ENCODE measurements at regions not wholly inside any gene's neighbourhood (a gene's known extent, or its start where the extent isn't known, plus 50 kb on each side); places are given as distances from the start of the nearest gene placed in this dataset.

DNA sequence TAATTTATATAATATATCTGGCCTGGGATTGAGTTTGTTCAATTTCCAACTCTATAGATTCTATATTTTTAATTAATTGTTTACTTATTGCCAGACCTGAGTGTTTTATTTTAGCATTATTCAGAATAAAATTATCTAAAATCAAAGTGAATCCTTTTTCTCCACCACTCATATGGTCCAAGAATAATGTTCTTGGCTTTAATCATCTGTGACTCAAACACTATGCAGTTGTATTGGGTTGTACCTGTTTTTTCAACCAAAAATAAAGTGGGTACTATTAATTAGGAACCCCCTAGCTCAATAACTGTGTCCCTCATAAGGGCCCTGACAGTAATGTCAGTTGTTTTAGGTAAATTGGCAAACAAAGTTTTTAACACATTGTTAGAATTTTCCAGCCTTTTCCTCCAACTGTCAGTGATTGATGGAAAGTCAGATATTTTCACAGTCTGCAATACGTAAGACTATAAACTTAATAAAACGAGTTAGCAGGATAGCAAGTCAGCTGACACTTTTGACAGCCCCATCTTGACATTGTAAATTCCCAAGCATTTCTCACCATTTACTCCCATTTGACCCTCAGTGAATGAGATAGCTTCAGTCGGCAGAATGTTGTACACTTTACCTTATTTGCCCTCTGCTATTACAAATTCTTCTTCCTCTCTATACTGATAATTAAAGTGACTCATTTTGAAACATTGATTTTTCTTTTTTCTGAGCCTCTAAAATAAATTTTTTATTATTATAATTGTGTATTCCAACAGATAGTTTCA, 587.4 kb downstream of the METTL4 start:
- Histone ChIP-seq H3K36me3 (ENCODE audit: insufficient read depth, low read length) (no peaks in the 10 kb centered on the region), H3K4me1 (ENCODE audit: insufficient read depth, low read length) (no peaks in the 10 kb centered on the region), H3K9me3 (ENCODE audit: control insufficient read depth in 1 of 2, insufficient read depth in 1 of 2, low read length in 2 of 2) (no peaks in the 10 kb centered on the region), H3K27ac (ENCODE audit: low read depth in 1 of 2, low read length in 2 of 2) (no peak overlapping the region), H3K4me3 (ENCODE audit: low read length) (no peak overlapping the region), H3K27me3 (ENCODE audit: control insufficient read depth in 1 of 2, insufficient read depth in 2 of 2, low read length in 2 of 2) (no peaks in the 10 kb centered on the region)
- ChIA-PET POLR2A (no interaction called here), CTCF (no interaction called here)
- H3K27ac Mint-ChIP-seq, result no peak overlapping the region
- TF ChIP-seq, protein P1, sequence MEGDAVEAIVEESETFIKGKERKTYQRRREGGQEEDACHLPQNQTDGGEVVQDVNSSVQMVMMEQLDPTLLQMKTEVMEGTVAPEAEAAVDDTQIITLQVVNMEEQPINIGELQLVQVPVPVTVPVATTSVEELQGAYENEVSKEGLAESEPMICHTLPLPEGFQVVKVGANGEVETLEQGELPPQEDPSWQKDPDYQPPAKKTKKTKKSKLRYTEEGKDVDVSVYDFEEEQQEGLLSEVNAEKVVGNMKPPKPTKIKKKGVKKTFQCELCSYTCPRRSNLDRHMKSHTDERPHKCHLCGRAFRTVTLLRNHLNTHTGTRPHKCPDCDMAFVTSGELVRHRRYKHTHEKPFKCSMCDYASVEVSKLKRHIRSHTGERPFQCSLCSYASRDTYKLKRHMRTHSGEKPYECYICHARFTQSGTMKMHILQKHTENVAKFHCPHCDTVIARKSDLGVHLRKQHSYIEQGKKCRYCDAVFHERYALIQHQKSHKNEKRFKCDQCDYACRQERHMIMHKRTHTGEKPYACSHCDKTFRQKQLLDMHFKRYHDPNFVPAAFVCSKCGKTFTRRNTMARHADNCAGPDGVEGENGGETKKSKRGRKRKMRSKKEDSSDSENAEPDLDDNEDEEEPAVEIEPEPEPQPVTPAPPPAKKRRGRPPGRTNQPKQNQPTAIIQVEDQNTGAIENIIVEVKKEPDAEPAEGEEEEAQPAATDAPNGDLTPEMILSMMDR (IDR thresholded peaks at IDR 0.05), result no peak
- no peaks in the 10 kb centered on the region for H3K4me1 Mint-ChIP-seq (ENCODE audit: low read depth)
- H3K36me3 Mint-ChIP-seq (ENCODE audit: low read depth), result no peaks in the 10 kb centered on the region
- DNase-seq, result no peak
- peaks cover 16% of the 10 kb centered on the region for H3K27me3 Mint-ChIP-seq
- peaks cover 4% of the 10 kb centered on the region for H3K9me3 Mint-ChIP-seq
- H3K4me3 Mint-ChIP-seq, result no peak overlapping the region
- intact Hi-C loops (cut with DNase I, micrococcal nuclease), result no loop called here
- no peak for ATAC-seq (ENCODE audit: poor library complexity)

DNA sequence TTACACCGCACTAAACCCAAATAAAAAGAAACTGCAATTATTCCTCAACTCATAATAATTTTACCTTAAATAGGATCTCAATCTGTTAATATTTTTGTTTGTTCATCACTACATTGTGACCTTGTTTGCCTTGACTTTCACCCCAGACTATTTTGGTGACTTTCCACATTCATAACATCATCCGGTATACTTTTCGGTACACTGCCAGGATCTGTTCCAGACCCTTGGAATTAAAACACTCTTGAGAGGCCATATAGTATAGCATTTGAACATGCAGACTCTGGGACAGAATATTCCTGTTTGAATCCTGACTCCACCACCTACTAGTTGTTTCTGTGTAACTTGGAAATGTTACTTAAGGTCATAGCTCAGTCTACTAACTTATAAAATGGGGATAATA, 577.4 kb downstream of the METTL4 start:
- intact Hi-C loops (cut with DNase I, micrococcal nuclease), result no loop called here
- Mint-ChIP-seq H3K36me3 (ENCODE audit: low read depth) (no peaks in the 10 kb centered on the region), H3K27me3 (peaks cover 15% of the 10 kb centered on the region), H3K9me3 (no peaks in the 10 kb centered on the region), H3K4me3 (no peak overlapping the region), H3K4me1 (ENCODE audit: low read depth) (no peaks in the 10 kb centered on the region), H3K27ac (no peak overlapping the region)
- H3K27me3 ChIP-seq (ENCODE audit: control insufficient read depth in 1 of 2, insufficient read depth in 2 of 2, low read length in 2 of 2), result no peaks in the 10 kb centered on the region
- no peaks in the 10 kb centered on the region for H3K36me3 ChIP-seq (ENCODE audit: insufficient read depth, low read length)
- ChIA-PET POLR2A (no interaction called here), CTCF (no interaction called here)
- H3K9me3 ChIP-seq (ENCODE audit: control insufficient read depth in 1 of 2, insufficient read depth in 1 of 2, low read length in 2 of 2), result no peaks in the 10 kb centered on the region
- DNase-seq (no peak), ATAC-seq (ENCODE audit: poor library complexity) (no peak)
- no peak overlapping the region for H3K27ac ChIP-seq (ENCODE audit: low read depth in 1 of 2, low read length in 2 of 2)
- TF ChIP-seq, protein P1 (IDR thresholded peaks at IDR 0.05), result no peak
- no peaks in the 10 kb centered on the region for H3K4me1 ChIP-seq (ENCODE audit: insufficient read depth, low read length)
- no peak overlapping the region for H3K4me3 ChIP-seq (ENCODE audit: low read length)

DNA sequence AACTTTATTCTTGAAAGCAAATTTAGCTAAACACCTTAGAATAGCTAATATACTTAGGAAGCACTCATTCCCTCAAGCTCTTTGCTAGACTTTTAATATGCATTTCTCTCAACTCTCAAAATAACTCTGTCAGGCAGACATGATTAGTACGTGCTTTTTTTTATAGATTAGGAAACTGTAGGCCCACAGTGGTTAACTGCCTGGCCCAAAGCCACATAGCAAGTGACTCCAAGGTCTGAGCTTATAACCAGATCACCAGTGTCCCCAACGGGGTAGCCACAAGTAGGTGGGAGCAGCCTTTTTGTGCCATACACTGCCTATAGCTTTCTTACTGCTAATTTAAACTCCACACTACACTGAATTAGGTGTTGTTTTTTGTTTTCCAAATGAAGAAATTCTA, 576.8 kb downstream of the METTL4 start:
- no peak overlapping the region for H3K27ac Mint-ChIP-seq
- no peaks in the 10 kb centered on the region for H3K36me3 Mint-ChIP-seq (ENCODE audit: low read depth)
- Histone ChIP-seq H3K9me3 (ENCODE audit: control insufficient read depth in 1 of 2, insufficient read depth in 1 of 2, low read length in 2 of 2) (no peaks in the 10 kb centered on the region), H3K4me1 (ENCODE audit: insufficient read depth, low read length) (no peaks in the 10 kb centered on the region), H3K27ac (ENCODE audit: low read depth in 1 of 2, low read length in 2 of 2) (no peak overlapping the region), H3K36me3 (ENCODE audit: insufficient read depth, low read length) (no peaks in the 10 kb centered on the region), H3K27me3 (ENCODE audit: control insufficient read depth in 1 of 2, insufficient read depth in 2 of 2, low read length in 2 of 2) (no peaks in the 10 kb centered on the region), H3K4me3 (ENCODE audit: low read length) (no peak overlapping the region)
- TF ChIP-seq, protein P1 (IDR thresholded peaks at IDR 0.05), result no peak
- H3K27me3 Mint-ChIP-seq, result peaks cover 15% of the 10 kb centered on the region
- POLR2A ChIA-PET, result no interaction called here
- DNase-seq (no peak), ATAC-seq (ENCODE audit: poor library complexity) (no peak)
- intact Hi-C loops (cut with DNase I, micrococcal nuclease), result no loop called here
- CTCF ChIA-PET, result no interaction called here
- no peaks in the 10 kb centered on the region for H3K4me1 Mint-ChIP-seq (ENCODE audit: low read depth)
- H3K4me3 Mint-ChIP-seq, result no peak overlapping the region
- no peaks in the 10 kb centered on the region for H3K9me3 Mint-ChIP-seq
